GM19468 (cell line): ENCODE measurements at regions not wholly inside any gene's neighbourhood (a gene's known extent, or its start where the extent isn't known, plus 50 kb on each side); places are given as distances from the start of the nearest gene placed in this dataset.

ENCODE experiments used
- ATAC-seq: cut with Tn5 transposase; IDR thresholded peaks from one replicate; pipeline ENCODE4 v1.9.1; 2021; ENCODE audit warnings: mild to moderate bottlenecking, moderate library complexity, moderate number of reproducible peaks; ENCODE audit not compliant: unreplicated experiment; ENCODE audit errors: extremely low read depth

DNA sequence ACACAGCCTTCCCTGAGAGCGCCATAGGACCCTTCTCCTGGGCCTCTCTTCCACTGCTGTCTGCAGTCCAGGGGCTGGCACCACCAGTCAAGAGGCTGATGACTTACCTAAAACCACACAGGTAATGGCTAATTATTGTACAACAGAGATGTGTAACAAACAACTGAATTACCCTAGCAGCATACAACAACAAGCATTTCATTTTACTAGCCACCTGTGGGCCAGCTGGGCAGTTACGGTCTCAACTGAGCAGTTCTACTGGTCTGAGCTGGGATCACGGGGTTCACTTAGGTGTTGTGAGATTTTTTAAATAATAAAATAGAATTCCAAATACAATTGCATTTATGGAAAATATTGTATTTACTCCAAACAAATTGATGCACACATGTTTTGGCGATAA is 431.9 kb downstream of the TNS3 start:
- ATAC-seq, result no peak

DNA sequence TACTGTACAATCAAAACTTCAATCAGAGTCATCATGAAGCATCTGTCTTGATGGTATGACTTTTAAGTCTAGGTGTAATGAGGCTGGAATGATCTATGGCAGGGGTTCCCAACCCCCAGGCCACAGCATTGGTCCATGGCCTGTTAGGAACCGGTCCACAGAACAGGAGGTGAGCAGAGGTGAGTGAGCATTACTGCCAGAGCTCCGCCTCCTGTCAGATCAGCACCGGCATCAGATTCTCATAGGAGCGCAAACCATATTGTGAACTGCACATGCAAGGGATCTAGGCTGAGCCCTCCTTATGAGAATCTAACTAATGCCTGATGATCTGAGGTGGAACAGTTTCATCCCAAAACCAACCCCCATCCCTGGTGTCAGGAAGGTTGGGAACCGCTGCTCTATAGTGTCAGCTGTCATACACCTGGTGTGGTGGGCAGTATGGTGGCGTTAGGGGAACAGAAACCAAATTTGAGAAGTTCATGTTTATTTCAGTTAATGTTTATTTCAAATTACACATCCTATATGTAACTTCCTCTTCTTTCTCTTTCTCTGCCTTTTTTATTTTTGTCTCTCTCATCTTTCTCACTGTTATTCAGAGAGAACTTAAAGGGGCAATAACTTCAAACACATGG is 432.6 kb downstream of the TNS3 start:
- no peak for ATAC-seq

DNA sequence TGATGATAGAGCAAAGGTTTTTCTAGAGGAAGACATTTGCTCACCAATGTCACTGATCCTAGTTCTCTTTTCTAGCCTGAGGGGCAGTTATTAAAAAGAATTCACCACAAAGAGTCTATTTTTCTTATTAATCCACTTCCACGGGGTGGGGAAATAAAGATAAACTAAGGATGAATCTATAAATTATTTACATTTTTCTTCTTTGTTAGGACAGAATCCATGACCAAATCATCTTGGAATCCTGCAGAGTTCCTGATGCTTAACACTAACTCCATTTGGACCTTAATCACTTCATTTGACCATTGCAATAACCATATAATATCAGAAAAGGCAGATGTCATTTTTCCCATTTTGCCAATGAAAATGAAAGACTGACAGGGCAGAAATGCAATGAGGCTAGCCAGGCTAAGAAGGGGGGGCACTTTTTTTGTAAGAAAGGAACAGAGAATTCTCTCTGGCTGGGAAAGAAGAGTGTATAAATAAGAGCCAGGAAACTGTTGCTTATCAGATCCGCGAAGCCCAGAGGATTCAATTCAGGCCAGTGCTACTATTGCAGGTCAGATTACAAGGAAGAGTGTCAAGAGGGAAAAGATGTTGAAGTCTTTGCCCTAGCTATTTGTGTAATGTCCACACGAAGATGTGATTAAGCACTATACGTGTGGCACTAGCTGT is 433.2 kb downstream of the TNS3 start:
- ATAC-seq, result no peak

DNA sequence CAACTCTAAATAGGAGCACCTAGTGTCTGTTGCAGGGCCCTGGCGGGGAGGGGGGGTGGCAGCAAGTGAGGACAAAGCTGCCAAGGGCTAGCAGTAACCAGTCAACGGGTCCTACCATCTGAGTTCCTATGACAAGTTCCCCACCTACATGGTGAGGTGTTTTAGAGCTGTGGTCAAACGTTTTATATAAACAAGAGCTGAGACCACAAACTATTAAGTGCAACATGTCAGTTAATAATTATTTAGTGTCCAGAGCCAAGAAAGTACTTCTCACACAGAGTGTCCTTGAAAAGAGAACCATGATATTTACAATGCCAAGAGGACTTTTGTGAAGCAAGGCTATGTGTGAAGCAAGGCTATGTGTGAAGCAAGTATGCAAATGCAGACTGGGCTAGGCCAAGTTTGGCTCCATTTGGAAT is 434.7 kb downstream of the TNS3 start:
- peak; percentile 23 for ATAC-seq

DNA sequence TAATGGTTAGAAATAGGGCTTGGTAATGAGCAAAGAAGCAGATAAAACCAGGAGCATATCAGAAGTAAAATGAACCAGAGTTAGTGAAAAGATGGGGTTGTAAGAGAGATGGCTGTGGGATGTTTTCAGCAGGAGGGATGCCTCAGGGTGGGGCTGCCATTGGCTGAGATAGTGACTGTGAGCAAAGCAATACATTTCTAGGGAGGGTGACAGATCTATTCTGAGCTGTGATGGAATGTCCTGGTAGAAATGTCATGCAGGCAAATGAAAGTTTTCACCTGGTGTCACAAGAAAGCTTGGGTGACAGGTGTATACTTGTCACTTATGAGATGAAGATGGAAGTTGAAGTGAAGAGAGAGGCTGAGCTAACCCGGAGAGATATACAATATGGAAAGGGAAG is 435.9 kb downstream of the TNS3 start:
- ATAC-seq, result no peak

DNA sequence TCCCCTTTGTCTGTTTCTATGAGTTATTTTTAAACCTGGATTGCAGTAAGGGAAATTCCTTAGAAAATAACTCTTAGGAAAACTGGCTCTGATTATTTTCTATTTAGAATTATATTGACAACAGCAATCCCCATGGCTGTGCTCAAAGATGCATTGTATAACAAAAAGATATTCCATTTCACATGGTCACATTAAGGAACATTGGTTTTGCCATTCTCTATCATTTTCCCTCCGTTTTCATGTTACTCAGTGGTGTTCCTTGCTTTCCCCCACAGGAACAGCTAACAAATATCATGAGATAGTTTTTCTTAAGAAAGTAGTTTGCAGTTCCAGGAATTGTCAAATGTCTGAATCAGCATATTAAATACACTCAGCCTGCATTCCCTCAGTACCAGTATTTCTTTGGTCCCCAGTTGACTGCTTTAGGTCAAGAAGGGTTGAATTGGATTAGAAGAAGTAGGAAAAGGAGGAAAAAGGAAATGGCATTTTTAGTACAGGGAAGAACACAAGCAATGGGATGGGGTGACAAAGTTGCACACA is 436.7 kb downstream of the TNS3 start:
- no peak for ATAC-seq

DNA sequence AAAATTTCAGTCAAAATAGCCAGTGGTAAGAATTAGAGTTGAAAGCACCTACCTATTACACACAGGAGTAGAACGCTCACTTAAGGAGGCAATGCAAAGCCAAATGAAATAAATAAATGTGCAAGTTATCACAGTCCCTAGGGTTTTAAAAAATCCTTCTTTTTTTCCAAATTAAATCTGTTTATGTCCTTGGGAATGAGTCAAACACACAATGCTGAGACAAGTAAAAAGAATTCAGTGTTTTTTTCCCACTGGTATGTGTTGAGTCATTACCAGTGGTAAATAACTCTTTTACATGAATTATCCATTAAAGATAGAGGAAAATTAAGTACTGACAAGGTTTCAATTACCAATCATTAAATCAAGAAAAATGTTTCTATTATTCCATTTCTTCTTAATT is 438.6 kb downstream of the TNS3 start:
- ATAC-seq, result no peak

DNA sequence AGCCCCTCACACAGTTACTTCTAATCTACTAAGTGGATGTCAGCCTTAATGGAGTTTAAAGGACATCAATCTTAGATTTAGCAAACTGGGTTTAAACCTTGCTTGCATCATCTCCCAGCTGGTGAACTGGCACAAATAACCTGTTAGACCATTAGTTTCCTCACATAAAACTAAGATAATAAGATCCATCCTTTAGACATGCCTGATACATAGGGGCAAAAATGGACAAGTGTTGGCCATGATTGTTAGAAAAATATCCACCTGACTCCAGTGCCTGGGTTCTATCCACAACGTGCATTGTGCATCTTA is 439.1 kb downstream of the TNS3 start:
- no peak for ATAC-seq

DNA sequence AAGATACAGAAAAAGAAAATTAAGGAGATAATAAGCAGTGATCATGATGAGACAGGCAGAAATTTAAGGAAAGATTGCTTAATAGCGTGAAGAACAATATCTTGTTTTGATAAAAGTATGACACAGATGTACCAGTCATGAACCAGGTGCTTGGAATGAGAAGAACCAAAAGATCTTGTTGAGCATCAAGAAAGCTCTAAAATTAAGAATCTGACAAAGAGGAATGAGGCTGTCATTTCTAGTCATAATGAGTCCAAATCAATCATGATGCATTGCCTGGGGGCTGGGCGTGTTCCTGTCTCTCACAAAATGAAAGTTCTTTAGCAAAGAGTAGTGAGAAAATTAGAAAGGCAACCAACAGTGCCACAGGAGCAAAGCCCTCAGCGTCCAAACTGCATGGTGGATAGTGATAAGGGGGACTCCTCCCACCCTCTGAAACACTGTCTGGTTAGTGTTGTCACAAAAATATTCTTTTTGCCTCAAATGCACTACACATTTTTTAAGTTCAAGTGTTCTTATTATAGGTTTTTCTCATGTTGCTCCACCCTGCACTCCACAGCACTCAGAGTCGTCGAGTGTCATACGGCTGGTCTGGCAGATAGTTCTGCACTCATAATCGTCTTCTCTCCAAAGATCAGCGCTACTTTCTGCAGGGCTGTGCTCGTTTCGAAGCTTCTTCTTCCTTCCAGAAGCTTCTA is 439.6 kb downstream of the TNS3 start:
- no peak for ATAC-seq

DNA sequence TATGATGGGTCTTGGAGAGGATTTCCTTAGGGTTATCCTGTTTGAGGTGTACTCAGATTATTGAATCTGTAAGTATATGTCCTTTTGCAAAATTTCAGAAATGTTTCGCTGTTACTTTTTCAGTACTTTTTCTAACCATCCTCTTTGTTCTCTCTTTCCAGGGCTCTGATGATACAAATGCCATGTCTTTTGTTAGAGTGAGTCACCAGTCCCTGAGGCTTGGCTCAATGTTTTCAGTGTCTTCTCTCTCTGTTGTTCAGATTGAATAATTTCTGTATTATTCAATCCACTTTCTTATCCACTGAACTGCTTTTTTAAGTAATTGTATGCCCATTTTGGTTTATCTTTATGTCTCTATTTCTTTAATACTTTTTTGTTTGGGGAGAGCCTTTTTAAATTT is 449.4 kb downstream of the TNS3 start:
- ATAC-seq, result no peak

DNA sequence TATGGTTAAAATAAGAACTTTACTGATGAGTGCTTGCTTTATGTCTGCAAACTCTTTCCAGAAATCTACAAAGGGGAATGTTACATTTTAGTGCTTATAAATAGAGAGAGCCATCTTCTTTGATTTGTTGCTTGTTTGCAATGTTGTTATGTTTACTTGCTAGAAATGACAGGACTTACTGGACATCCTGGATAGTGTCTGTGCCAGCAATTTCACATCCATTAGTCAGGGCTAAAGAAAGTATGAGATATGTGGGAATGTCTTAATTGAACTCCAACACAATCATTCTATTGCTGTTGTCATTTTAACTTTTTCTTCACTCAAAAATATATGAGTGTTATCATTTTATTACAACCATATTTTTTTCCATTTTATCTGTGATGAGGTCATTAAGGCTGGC is 453.2 kb downstream of the TNS3 start:
- no peak for ATAC-seq

DNA sequence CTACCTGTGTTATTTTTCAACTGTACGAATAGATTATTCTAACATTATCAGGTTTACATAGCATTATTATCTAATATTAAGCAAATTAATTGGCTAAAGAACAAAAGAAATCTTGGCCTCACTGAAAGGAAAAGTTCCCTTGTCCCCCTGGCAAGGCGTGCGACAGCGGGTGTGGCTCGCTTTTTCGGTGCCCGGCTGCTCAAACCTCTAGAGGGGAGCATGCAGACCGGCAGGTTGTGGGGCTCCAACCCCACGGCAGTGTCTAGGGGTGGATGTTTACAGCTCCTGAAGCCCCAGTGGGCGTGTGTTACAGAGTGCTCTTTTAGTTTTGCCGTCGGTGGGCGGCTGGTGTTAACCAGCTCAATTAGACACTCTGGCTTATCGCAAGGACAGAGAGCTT is 456.4 kb downstream of the TNS3 start:
- no peak for ATAC-seq

DNA sequence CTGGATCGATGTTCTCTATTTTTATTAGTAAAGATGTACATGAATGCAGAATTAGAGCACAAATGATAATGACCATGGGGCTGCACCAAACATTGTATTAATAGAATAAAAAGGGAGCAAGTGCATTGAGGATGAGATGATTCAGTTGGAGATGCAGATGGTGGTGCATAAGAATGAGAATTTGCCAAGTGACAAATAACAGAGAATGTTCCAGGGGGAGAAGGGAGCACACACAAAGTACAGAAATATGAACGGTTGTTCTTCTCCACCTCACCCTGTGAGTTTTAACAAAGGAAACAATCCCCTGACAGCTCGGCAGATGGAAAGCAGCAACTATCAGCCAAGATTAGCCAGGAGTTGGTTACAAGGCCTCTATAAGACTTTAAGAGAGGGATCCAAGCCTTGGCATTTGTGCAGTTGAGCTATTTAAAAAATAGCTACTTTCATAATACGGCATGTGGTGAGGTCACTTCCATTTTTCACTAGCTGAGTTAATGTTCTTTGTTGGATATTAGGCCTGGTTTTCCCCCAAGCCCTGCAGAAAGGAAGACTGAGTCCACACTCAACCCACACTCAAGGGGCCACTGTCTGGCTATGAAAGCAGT is 462.5 kb downstream of the TNS3 start:
- no peak for ATAC-seq

DNA sequence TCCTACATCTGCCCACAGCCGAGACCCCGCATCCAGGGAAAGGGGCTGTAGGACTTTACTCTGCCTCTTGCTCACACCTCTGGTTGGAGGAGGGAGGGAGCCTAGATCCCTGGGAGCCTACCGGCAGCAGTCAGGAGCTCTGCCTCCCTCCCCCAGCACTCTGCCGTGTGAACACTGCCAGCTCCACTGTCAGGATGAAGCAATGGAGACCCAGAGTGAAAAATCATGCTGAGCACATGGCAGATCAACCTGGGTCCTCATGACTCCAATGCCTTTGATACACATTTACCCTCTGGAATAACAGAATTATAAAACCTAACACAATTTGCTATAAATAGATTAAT is 477.7 kb downstream of the TNS3 start:
- no peak for ATAC-seq

DNA sequence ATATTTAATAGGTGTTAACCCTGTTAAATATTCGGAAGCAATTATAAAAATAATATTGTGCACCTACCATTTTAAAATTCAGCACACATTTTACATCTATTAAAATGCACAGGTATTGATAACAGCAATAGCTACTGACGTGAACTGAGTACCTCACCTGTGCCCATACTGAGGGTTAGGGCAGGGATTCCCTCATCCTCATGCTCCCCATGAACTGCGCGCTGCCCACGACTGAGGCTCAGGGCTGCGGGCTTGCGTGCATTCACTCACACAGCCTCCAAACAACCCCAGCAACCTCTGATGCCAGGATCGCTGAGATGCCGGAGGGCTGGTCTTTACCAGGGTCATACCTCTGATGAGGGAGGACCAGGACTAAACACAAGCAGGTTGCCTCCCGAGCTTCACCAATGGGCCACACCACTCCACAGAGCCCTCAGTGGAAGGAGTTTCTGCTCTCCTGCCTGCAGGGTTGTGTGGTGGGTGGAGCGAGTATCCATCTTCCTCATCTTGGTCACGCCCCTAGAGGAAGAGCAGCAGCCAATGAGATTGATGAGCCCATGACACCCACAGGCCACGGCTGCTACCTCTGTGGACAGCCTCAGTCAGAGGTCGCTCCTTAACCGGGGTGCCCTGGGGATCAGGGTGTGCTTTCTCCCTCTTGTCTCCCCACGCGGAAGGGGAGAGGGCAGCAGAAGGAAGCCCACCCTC is 478.3 kb downstream of the TNS3 start:
- ATAC-seq, result no peak

DNA sequence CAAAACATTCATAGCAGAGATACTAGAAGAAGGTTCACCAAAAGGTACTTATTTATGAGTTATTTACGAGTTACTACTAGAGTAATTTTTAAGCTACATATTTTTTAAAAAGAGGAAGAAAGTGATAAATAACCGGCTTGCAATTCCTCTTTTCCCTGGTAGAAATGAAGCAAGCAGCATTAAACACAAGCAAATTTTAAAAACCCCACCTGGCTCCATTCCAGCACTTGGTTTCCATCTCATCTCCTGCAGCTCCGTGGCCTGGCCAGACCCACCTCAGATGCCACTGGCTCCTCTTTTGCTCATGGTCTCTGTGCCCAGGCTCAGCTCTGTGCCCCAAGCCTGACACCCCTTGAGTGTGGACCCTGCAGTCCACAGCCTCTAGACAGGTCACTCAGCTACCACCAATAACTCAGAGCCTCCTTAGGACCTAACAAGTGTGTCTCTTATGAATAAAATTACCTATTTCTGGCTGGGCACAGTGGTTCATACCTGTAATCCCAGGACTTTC is 479.5 kb downstream of the TNS3 start:
- ATAC-seq, result no peak

DNA sequence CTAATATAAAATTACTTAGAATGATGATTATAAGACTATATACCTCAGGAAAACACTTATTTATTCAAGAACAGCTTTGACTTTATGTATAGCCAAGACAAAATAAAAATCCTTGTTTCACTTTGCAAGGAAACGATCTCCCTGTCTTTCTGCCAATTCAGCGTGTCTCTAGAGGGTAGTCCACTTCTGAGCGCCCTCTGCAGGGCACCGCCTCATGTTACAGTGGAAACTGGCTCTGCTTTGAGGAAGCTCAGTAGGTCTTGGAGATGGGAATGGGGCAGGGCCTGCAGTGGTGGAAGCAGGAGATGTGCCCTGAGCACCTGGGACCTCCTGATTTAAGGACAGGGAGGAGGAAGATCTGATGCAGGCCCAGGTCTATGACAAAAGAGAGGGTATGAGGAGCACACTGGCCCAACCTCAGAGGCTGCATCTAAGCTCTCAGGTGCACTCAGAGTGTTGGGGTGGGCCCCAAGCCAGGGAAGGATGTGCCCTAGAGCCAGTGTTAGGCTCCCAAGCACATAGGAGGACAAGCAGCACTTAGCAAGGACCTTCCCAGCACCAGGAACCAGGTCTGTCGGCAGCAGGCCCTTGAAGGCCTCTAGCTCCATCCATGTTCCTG is 481.0 kb downstream of the TNS3 start:
- no peak for ATAC-seq

DNA sequence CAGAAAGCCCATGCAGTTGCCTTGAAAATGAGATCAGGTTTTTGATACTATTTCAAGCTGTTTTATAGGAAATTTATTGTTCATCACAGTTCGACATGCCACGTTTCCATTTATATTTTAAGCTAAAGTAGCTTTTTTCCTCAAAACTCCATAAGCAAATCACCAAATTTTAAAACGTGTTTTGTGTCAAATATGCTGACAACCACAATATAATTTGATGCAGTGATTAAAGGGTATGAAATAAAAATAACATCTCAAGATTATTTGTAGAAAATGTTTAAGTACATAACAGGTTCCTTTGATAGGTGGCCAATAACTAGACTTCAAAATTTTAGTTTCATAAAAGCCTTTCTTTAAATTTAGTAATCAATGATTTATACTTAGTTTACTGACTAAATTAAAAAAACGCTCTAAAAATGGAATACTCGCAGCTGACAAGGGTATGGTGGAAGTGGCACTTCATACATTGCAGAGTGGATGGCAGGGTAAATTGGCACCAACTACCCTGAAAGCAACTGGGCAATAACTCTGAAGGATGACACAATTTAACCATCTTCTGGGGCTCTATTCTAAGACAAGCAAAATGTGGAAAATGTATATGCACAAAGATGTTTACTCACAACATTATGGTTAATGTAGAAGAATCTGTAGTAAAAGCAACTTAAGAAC is 481.6 kb downstream of the TNS3 start:
- no peak for ATAC-seq

DNA sequence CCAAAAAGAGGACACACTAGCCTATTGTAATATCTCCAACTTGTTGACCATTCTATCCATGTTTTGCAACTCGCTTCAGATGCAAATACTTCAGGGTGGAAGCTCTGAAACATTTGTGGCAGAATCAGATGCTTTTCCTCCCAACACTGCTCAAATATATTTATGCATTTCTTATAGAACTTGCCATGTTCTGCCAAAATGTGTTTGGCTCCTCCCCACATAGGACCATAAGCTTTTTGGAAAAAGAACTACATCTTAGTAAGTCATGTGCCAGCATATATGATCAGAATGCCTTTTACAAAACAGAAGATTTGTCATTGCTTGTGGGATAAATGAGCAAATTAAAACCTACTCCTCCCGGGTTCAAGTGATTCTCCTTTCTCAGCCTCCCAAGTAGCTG is 484.5 kb downstream of the TNS3 start:
- no peak for ATAC-seq

DNA sequence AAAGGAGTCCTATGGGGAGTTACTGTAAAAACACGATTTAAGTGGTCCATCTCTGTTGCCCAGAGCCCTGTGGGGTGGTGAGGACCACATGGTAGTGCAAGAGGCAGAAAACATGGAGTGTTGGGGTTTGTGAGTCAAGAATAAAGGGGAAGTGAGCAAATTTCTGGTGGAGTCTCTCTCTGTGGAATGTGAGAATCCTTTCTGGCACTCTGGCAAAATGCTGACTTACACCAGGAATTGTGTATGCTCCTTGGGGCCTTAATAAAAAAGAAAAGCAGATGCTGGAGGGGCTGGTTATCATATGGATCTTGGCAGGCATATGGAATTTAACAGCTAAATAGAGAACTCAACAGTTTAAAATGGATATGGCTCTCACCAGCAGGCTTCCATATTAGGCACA is 486.0 kb downstream of the TNS3 start:
- no peak for ATAC-seq
